ENCODE measurements at regions not wholly inside any gene's neighbourhood (a gene's known extent, or its start where the extent isn't known, plus 50 kb on each side); places are given as distances from the start of the nearest gene placed in this dataset.

DNA sequence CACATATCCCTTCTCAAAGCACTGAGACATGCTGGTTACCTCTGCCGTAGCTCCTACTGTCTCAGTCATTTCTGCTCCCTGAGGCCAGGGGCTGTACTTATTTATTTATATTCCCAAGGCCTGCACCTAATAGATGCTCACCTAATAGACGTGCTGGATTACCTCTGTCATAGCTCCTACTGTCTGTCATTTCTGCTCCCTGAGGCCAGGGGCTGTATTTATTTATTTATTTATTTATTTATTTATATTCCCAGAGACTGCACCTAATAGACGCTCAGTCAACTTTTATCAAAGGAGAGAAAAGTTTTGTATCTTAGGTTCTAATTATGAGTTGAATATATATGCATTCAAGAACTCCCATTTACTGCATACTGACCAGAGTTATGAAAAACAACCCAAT, 414.0 kb upstream of the TRIB2 start:
- Mint-ChIP-seq H3K27ac (no peak overlapping the region), H3K4me3 (no peak overlapping the region), H3K27me3 (no peaks in the 10 kb centered on the region)

DNA sequence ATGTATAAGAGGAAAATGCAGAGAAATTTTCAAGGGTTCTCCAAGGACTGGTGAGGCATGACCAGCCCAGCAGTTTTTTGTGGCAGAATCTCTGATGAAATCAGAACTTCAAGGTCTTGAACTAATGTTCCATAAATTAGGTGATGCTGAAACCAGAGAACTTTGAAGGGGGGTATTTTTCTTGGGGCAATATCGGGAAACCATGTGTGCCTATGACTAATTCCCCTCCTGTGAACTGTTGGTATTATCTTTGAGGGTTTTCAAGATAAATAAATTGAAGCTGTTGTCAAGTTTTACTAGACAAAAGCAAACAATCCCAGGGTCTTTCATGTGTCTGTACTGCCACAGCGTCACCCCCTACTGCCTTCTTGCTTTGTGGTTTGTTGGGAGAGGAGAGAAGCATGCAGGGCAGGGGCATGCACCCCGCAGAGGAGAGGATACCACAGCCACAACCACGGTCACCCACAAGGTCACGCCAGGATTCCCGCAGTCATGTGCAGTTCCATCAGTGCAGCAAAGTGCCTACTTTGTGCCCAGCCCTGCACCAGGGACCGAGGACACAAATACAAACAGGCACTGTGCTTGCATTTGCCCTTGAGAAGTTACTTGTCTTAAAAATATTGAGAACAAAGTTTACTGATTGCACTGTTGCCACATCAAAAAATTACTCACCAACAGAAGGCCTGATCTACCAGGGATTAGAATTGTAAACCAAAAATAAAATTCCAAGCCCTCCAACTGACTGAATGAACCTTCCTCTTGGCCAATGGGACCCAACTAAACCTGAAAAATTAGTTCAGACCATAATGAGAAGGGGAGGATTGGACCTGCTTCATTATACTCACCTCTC, 413.3 kb upstream of the TRIB2 start:
- Mint-ChIP-seq H3K27me3 (no peaks in the 10 kb centered on the region), H3K4me1 (ENCODE audit: low read depth) (peaks cover 36% of the 10 kb centered on the region), H3K27ac (no peak overlapping the region), H3K9me3 (no peaks in the 10 kb centered on the region), H3K36me3 (ENCODE audit: low read depth) (no peaks in the 10 kb centered on the region), H3K4me3 (no peak overlapping the region)
- no peak for DNase-seq

More for the DNA sequence above, 414.0 kb upstream of the TRIB2 start:
- Mint-ChIP-seq H3K36me3 (ENCODE audit: low read depth) (no peaks in the 10 kb centered on the region), H3K4me1 (ENCODE audit: low read depth) (peaks cover 34% of the 10 kb centered on the region), H3K9me3 (no peaks in the 10 kb centered on the region)
- no peak for DNase-seq

DNA sequence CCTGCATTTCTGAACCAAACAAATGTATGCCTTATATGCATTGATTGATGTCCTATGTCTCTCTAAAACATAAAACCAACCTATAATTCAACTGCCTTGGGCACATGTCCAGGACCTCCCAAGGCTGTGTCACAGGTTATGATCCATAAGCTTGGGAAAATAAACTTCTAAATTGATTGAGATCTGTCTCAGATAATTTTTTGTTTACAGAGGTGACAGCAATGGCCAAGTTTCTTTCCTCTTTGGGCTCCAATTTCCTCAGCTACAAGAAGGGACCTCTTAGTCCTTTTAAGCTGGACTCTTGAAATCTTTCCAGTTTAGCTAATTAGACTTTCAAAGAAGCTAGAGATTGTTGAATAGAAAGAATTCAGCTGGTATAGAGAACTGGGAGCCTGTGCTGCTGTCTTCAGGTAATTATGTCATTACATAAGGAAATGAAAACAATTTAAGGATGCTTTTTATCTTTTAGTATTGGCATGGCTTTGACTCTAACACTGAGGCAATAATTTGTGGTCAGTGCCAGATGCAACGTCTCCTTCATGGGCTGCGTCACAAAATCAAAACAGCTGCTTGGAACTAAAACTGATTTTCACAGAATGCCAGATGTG, 412.1 kb upstream of the TRIB2 start:
- no peak for DNase-seq
- Mint-ChIP-seq H3K27me3 (no peaks in the 10 kb centered on the region), H3K27ac (no peak overlapping the region), H3K9me3 (no peaks in the 10 kb centered on the region), H3K36me3 (ENCODE audit: low read depth) (no peaks in the 10 kb centered on the region), H3K4me3 (no peak overlapping the region), H3K4me1 (ENCODE audit: low read depth) (peaks cover 45% of the 10 kb centered on the region)

DNA sequence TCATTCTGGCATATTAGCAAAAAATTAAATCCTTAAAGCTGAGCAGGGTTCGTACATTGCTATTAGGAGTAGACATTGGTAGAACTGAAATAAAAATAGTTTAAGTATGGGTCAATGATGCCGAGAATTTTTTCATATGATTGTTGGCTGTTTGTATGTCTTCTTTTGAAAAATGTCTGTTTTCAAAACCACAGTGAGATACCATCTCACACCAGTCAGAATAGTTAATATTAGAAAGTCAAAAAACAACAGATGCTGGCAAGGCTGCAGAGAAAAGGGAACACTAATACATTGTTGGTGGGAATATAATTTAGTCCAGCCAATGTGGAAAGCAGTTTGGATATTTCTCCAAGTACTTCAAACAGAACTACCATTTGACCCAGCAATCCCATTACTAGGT, 410.8 kb upstream of the TRIB2 start:
- H3K4me1 Mint-ChIP-seq (ENCODE audit: low read depth) = peaks cover 57% of the 10 kb centered on the region

DNA sequence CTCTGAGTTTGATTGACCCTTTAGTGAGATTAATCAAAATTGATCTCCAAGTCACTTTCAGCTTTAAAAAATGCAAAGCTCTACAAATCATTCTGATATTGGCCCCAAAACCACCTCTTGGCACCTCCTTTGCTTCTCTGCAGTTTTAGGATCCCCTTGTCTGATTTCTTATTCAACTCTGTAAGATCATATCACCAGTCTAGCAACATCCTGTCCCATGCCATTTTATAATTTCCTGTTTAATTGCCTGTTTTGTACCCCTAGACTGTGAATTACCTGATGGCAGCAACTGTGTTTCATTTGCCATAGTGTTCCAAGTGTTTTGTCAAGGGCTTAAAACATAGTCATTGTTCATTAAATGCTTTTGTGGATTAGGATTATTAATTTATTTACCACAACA, 406.3 kb upstream of the TRIB2 start:
- Mint-ChIP-seq H3K27ac (no peak overlapping the region), H3K27me3 (no peaks in the 10 kb centered on the region), H3K36me3 (ENCODE audit: low read depth) (no peaks in the 10 kb centered on the region), H3K4me3 (no peak overlapping the region), H3K4me1 (ENCODE audit: low read depth) (peaks cover 46% of the 10 kb centered on the region), H3K9me3 (no peaks in the 10 kb centered on the region)
- DNase-seq = no peak

More for the DNA sequence above, 410.8 kb upstream of the TRIB2 start:
- H3K36me3 Mint-ChIP-seq (ENCODE audit: low read depth) = no peaks in the 10 kb centered on the region
- no peaks in the 10 kb centered on the region for H3K27me3 Mint-ChIP-seq
- no peaks in the 10 kb centered on the region for H3K9me3 Mint-ChIP-seq
- no peak for DNase-seq
- no peak overlapping the region for H3K27ac Mint-ChIP-seq
- no peak overlapping the region for H3K4me3 Mint-ChIP-seq

DNA sequence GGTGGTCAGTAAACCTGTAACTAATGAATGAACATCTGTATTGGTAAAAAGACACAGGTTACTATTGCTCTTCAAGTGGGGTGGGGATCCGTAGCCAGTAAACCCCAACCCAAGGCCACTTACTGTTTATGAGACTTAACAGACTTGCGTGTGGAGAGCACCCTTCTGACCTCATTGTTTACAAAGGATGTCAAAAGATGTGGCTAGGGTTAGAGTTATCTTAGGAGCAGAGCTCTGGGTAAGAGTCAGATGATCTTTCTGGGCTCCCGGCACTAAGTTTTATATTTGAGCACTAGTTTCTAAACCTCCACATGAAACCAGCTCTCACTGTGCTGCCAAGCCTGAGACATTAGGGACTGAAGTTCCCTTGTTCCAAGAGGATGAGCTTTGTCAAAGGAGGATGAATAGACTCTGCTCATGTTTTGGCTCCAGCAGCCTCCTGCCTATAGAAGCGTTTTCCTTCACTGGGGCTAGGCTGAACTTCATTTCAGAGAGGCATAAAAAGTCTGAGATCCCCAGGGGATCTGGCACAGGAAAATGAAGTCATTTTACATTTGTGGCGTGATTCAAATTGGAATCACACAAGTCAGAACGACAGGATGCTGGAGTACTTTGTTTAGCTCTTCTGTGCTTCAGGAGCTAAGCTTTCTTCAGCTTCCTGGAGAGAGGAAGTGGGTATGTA, 403.1 kb upstream of the TRIB2 start:
- no peak overlapping the region for H3K27ac Mint-ChIP-seq

DNA sequence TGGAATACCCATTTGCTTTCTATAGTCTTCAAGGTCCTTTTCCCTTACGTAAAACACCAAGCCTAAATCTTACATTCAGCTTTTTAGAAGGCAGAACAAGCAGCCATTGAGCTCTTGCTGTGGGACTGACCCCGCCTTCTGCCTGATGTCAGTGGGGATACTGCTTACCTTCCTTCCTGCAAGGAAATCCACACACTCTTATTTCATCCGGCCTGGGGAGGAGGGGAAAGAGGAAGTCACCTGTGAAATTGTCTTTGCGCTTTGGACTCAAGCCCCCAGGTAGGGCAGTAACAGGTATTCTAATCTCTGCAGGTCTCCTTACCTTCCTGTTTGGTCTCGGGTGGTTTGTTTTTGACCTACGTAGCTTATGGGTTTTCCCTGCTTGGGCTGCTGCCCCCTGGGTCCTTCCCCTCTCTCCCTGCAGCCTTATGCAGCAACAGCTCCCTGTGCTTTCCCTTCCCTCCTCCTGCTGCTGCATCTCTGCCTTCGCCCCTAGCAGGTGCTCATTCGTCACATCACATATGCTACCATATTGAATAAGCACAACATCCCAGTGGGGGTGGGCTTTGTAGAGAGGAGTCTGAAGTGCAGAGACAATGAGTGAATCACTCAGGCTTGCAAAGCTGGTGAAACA, 402.5 kb upstream of the TRIB2 start:
- no peak for DNase-seq
- Mint-ChIP-seq H3K9me3 (no peaks in the 10 kb centered on the region), H3K36me3 (ENCODE audit: low read depth) (no peaks in the 10 kb centered on the region), H3K27ac (no peak overlapping the region), H3K27me3 (no peaks in the 10 kb centered on the region), H3K4me3 (no peak overlapping the region), H3K4me1 (ENCODE audit: low read depth) (peaks cover 37% of the 10 kb centered on the region)

More for the DNA sequence above, 403.1 kb upstream of the TRIB2 start:
- no peaks in the 10 kb centered on the region for H3K27me3 Mint-ChIP-seq
- no peaks in the 10 kb centered on the region for H3K9me3 Mint-ChIP-seq
- H3K36me3 Mint-ChIP-seq (ENCODE audit: low read depth) = no peaks in the 10 kb centered on the region
- H3K4me1 Mint-ChIP-seq (ENCODE audit: low read depth) = peaks cover 42% of the 10 kb centered on the region
- H3K4me3 Mint-ChIP-seq = no peak overlapping the region
- no peak for DNase-seq

DNA sequence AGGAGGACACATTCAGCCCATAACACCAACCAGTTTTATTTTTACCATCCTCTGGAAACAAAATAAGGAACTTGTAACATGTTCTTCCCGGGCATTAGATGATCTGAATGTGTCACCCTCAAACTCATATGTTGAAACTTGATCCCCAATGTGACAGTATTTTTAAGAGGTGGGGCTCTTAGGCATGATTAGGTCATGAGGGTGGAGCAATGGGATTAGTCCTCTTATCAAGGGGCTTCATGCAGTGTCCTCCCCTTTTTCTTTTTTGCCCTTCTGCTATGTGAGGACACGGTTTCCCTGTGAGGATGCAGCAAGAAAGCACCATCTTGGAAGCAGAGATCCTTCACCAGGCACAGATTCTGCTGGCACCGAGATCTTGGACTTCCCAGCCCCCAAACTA, 401.5 kb upstream of the TRIB2 start:
- Mint-ChIP-seq H3K4me1 (ENCODE audit: low read depth) (peaks cover 30% of the 10 kb centered on the region), H3K4me3 (no peak overlapping the region), H3K27me3 (no peaks in the 10 kb centered on the region), H3K36me3 (ENCODE audit: low read depth) (no peaks in the 10 kb centered on the region), H3K27ac (no peak overlapping the region), H3K9me3 (no peaks in the 10 kb centered on the region)
- DNase-seq = no peak

DNA sequence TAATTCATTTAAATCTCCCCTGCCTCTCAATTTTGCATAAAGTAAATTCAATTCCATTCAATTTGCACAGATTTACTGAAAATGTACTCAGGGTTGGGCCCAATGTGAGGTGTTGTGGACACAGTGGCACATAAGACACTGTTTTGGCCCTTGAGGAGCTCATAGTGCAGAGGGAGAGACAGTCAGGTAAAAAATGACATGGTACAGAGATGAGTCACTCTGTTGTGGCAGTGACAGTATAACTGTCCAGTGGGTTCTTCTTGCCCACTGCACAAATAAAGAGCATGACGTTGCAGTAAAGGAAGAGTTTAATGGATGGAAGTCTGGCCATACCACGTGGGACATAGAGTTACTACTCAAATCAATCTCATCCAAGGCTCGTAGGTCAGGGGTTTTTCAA, 400.3 kb upstream of the TRIB2 start:
- Mint-ChIP-seq H3K36me3 (ENCODE audit: low read depth) (no peaks in the 10 kb centered on the region), H3K9me3 (no peaks in the 10 kb centered on the region), H3K27ac (no peak overlapping the region), H3K4me1 (ENCODE audit: low read depth) (peaks cover 21% of the 10 kb centered on the region), H3K4me3 (no peak overlapping the region), H3K27me3 (no peaks in the 10 kb centered on the region)
- DNase-seq = no peak

DNA sequence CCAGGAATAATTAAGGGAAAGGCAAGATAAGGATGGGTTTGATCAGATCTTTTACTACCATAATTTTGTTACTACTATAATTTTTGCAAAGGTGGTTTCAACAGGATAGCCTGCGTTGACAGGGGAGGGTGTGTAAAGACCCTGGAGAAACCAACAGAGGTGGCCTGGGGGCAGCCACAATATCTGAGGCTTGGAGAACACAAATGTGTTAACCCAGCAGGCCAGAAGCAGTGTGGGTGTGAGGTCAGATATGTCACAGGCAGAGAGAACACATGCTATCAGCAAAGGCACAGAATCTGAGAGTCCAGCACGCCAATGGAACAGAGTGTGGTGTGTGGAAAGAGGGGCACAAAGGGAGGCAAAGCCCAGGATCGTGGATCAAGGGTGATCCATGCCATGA, 399.4 kb upstream of the TRIB2 start:
- H3K27me3 Mint-ChIP-seq = no peaks in the 10 kb centered on the region
- no peaks in the 10 kb centered on the region for H3K9me3 Mint-ChIP-seq
- H3K27ac Mint-ChIP-seq = no peak overlapping the region
- DNase-seq = no peak
- H3K36me3 Mint-ChIP-seq (ENCODE audit: low read depth) = no peaks in the 10 kb centered on the region
- H3K4me3 Mint-ChIP-seq = no peak overlapping the region
- peaks cover 21% of the 10 kb centered on the region for H3K4me1 Mint-ChIP-seq (ENCODE audit: low read depth)

DNA sequence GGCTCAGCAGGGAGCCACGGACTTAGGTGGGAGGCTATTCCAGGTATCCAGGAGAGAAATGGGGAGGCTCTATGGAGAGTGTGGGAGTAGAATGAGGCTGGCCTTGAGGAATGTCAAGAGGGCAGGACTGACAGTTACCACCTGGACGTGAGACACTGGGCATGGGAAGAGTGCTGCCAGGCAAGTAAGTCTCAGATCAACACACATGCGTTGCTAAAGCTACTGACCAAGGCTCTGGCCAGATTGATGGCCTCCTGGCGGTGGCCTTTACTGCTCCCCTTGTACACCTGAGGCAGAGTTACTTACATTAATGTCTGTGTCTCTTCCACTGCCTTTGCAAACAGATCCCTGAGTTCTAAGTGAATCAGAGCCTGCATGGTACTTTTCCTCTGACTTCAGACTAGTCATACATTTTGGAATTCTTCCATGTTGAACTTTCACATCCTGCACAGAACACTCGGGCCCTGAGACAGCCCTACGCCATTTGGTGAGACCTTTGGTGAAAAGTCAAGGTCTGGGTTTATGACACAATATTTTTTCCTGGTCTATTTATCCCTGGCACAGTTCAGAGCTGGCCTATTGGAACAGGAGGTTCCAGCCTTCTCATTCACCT, 398.8 kb upstream of the TRIB2 start:
- H3K27ac Mint-ChIP-seq = no peak overlapping the region
- H3K4me3 Mint-ChIP-seq = no peak overlapping the region
- no peaks in the 10 kb centered on the region for H3K9me3 Mint-ChIP-seq
- H3K27me3 Mint-ChIP-seq = no peaks in the 10 kb centered on the region
- H3K4me1 Mint-ChIP-seq (ENCODE audit: low read depth) = peaks cover 18% of the 10 kb centered on the region
- no peak for DNase-seq
- H3K36me3 Mint-ChIP-seq (ENCODE audit: low read depth) = no peaks in the 10 kb centered on the region

DNA sequence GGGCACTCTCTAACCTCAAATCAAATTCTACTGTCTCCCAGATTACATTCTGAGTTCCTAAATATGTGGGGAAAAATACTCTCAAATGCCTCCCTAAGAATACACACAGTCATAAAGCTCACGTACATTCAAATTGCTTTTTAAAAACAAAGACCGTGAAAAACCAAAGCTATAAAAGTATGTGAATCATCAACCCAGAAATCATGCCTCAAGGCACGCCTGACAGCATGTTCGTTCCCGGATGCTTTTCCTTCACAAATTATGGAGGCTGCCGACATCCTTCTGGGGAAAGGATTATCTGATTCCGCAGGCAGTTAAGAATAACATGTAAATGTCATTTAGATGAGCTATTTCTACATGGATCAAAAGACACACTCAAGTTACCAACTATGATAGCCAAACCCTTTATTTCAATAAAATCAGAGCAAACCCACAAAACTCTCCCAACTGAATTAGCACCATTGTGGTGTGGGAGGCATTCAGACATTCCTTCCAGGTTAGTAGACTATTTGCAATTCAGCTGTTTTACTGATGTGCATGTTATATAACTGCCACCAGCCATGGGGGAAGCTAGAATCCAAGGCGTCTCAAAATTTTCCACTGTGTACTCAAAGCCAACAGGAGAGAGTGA, 398.2 kb upstream of the TRIB2 start:
- peaks cover 12% of the 10 kb centered on the region for H3K4me1 Mint-ChIP-seq (ENCODE audit: low read depth)
- no peak for DNase-seq
- H3K27me3 Mint-ChIP-seq = no peaks in the 10 kb centered on the region
- no peaks in the 10 kb centered on the region for H3K36me3 Mint-ChIP-seq (ENCODE audit: low read depth)
- no peak overlapping the region for H3K4me3 Mint-ChIP-seq
- H3K9me3 Mint-ChIP-seq = no peaks in the 10 kb centered on the region
- no peak overlapping the region for H3K27ac Mint-ChIP-seq

DNA sequence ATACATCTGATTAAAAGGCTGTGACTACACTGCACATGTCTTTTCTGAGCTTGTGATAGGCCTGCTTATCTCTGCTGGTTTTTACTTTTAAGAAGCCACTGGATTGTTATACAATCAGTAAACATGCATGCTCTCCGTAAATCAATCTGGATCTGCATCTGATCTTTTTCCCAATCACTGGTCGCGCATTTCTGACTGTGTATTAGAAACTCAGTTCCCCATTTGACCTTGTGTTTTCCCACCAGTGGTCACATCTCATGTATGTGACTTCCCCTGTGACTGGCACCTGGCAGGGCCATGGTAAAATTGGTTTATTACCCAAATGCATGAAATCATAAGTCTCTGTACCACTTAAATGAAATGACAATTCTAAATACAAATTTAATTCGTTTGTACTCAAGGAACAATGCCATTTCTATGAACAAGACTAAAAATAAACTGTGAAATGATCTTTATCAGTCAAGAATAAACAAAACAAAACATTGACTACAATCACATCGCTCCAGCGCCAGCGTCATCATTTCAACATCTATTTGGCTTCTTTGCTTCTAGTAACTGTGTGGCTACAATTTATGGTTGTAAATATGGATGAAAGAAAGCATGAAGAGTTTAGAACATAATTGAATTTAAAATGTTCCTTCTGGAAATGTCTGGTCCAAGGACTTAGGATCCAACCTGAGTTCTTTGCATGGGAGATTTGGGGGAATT, 396.6 kb upstream of the TRIB2 start:
- H3K9me3 Mint-ChIP-seq = no peaks in the 10 kb centered on the region
- no peak for DNase-seq
- H3K36me3 Mint-ChIP-seq (ENCODE audit: low read depth) = no peaks in the 10 kb centered on the region
- H3K4me3 Mint-ChIP-seq = no peak overlapping the region
- H3K27me3 Mint-ChIP-seq = no peaks in the 10 kb centered on the region
- no peak overlapping the region for H3K27ac Mint-ChIP-seq
- H3K4me1 Mint-ChIP-seq (ENCODE audit: low read depth) = no peaks in the 10 kb centered on the region

Measured in activated T-cell treated with anti-CD3 and anti-CD28 coated beads, Interleukin-2, amount 50 U/mL, for 24 hours (primary cell).